ENCODE measurements at regions not wholly inside any gene's neighbourhood (a gene's known extent, or its start where the extent isn't known, plus 50 kb on each side); places are given as distances from the start of the nearest gene placed in this dataset.
A peak's percentile ranks its signal among the peaks of the same experiment; 100 is the strongest.

DNA sequence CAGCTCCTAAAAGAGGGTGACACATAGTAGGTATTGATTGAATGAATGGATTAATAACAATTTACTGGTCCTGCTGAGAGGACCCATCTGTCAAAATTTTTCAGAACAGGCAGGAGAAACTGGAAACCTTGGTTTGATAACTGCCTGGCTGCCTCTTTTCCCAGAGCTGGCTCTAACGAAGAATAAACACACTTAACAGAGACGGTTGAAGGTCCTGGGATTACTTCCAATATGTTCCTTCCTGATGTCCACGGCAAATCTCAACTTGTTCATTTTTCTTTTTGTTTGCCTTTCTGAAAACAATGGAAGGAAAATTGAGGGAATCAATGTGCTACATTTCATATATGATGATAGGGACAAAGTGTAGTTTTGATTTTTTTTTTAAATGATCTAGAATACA lies 76.5 kb upstream of the SYT13 start:
- Histone ChIP-seq H3K9me3 (no peaks in the 10 kb centered on the region), H3K4me3 (no peak overlapping the region), H3K36me3 (replicated peaks in 1 of 2; ENCODE audit: insufficient read depth in 1 of 2, low read depth in 2 of 2) (no peaks in the 10 kb centered on the region), H3K27ac (no peak overlapping the region), H3K27me3 (no peaks in the 10 kb centered on the region), H3K4me1 (peaks cover 6% of the 10 kb centered on the region)
- 15 to 21% methylated on average over 3 of the region's 3 CpGs for WGBS, 2 donors
- DNase-seq (no peak), ATAC-seq (no peak)
- intact Hi-C loops (cut with DNase I), result loop anchor here (10.0 kb wide), 1 partner anchor 292 kb away; no protein-coding TSS in a partner anchor
- TF ChIP-seq CTCF (IDR thresholded peaks at IDR 0.05), result no peak

GRCh38 chr11:45361551-45361950 lies 75.4 kb upstream of the SYT13 start:
- no peak overlapping the region for H3K4me3 ChIP-seq
- ATAC-seq (no peak), DNase-seq (no peak)
- no peaks in the 10 kb centered on the region for H3K9me3 ChIP-seq
- TF ChIP-seq POLR2A (IDR thresholded peaks at IDR 0.05) (no peak), CTCF (IDR thresholded peaks at IDR 0.05) (no peak)
- H3K36me3 ChIP-seq (replicated peaks in 1 of 2; ENCODE audit: insufficient read depth in 1 of 2, low read depth in 2 of 2), result no peaks in the 10 kb centered on the region
- WGBS, 2 donors, result 77 to 90% methylated on average over 2 of the region's 2 CpGs
- H3K27me3 ChIP-seq, result no peaks in the 10 kb centered on the region
- H3K4me1 ChIP-seq, result peaks cover 6% of the 10 kb centered on the region
- intact Hi-C loops (cut with DNase I), result loop anchor here (10.0 kb wide), 1 partner anchor 293 kb away; no protein-coding TSS in a partner anchor
- H3K27ac ChIP-seq, result no peak overlapping the region

DNA sequence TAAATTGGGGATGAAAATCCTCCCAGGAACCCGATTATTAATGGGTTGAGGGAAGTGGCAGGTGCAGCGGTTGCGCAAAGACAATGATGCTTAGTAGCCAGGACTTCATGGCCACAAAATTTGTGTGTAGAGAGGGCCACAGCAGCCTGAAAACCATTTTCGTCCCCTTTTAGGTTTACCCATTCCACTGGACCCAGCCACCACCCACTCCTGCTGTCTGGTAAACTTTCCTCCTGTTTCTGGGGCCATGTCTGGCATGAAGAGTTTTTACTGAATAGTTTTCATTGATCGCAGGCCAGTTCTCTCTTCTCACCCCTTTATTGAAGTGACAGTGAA lies 69.5 kb upstream of the SYT13 start:
- Histone ChIP-seq H3K9me3 (no peaks in the 10 kb centered on the region), H3K27ac (peak overlapping the region in 3 of 4 donors; percentile 13 to 64 (median 46)), H3K4me3 (peak overlapping the region; percentile 9 to 57), H3K27me3 (no peaks in the 10 kb centered on the region), H3K4me1 (peaks cover 13% of the 10 kb centered on the region), H3K36me3 (replicated peaks in 1 of 2; ENCODE audit: insufficient read depth in 1 of 2, low read depth in 2 of 2) (no peaks in the 10 kb centered on the region)
- no peak for DNase-seq
- TF ChIP-seq CTCF (IDR thresholded peaks at IDR 0.05), result no peak
- TF ChIP-seq POLR2A (IDR thresholded peaks at IDR 0.05), result no peak
- 20 to 29% methylated on average over 5 of the region's 5 CpGs for WGBS, 2 donors
- ATAC-seq, result no peak
- intact Hi-C loops (cut with DNase I), result loop anchor here (10.0 kb wide), 1 partner anchor 419 kb away; no protein-coding TSS in a partner anchor

DNA sequence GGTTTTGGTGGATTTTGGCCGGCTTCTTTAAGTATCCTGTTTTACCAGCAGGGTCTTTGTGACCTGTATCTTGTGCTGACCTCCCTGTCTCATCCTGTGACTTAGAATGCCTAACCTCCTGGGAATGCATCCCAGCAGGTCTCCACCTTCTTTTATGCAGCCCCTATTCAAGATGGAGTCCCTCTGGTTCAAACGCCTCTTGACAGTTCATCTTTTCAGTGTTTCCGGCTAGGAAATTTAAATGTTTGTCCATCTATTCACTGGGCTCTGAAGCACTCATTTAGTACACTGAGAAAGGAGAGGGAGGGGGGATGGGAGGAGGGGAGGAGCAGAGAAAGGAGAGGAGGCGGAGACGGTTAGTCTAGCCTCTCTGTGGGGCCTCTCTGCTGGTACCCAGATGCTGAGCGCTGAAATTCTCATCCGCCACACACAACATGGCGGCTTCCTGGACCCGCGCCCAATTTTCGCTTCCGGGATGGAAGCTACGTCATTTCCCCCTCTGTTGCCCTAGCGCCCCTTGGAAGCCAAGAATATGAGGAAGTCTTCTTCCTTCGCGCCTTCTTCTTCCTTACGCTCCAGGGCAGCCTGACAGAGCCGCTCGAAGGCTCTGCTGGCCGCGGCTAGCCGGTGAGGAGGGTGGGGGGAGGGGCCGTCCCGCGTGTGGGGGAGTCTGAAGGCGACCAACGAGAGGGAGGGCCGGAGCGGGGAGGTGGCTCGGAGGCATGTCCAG lies 69.0 kb upstream of the SYT13 start:
- Histone ChIP-seq H3K4me3 (peak overlapping the region; percentile 9 to 57), H3K9me3 (no peaks in the 10 kb centered on the region), H3K36me3 (replicated peaks in 1 of 2; ENCODE audit: insufficient read depth in 1 of 2, low read depth in 2 of 2) (no peaks in the 10 kb centered on the region), H3K4me1 (peaks cover 13% of the 10 kb centered on the region), H3K27me3 (no peaks in the 10 kb centered on the region), H3K27ac (peak overlapping the region in 3 of 4 donors; percentile 13 to 64 (median 46))
- intact Hi-C loops (cut with DNase I), result loop anchor here (10.0 kb wide), 1 partner anchor 420 kb away; no protein-coding TSS in a partner anchor
- TF ChIP-seq CTCF (IDR thresholded peaks at IDR 0.05) (no peak), POLR2A (IDR thresholded peaks at IDR 0.05) (peak in 2 of 3 donors; percentile 16 to 17)
- 11 to 12% methylated on average over 27 to 30 of the region's 30 CpGs for WGBS, 2 donors
- DNase-seq (peak; percentile 88 to 90 (median 88)), ATAC-seq (peak; percentile 92)

DNA sequence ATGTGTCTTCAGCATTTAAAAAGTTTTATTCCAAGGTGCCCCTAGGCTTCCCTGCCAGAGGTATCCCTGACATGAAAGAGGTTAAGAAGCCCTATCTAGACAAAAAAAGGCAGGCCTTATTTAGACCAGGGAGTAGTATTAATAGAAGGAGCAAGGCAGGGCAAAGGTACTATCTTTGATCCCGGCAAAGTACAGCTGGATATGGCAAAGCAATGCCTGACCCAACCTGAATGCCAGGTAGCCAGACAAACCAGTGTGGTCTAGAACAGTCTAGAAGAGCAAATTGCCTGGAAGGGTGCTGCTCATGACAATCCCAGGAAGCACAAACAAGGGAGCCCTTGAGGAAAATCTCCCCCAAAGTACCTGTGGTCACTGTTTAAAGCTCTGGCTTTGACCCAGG lies 62.6 kb upstream of the SYT13 start:
- DNase-seq, result no peak
- 62 to 77% methylated on average over 1 of the region's 1 CpG for WGBS, 2 donors
- TF ChIP-seq POLR2A (IDR thresholded peaks at IDR 0.05) (no peak), CTCF (IDR thresholded peaks at IDR 0.05) (no peak)
- Histone ChIP-seq H3K4me1 (no peaks in the 10 kb centered on the region), H3K9me3 (no peaks in the 10 kb centered on the region), H3K27ac (no peak overlapping the region), H3K4me3 (no peak overlapping the region), H3K27me3 (no peaks in the 10 kb centered on the region), H3K36me3 (replicated peaks in 1 of 2; ENCODE audit: insufficient read depth in 1 of 2, low read depth in 2 of 2) (no peaks in the 10 kb centered on the region)
- ATAC-seq, result no peak
- intact Hi-C loops (cut with DNase I), result no loop called here

All from body of pancreas (tissue), 4 donors.